WERI-Rb-1 (cell line): ENCODE measurements at regions not wholly inside any gene's neighbourhood (a gene's known extent, or its start where the extent isn't known, plus 50 kb on each side); places are given as distances from the start of the nearest gene placed in this dataset.

Source experiments
- DNase-seq: peaks from one replicate; pipeline ENCODE4 v3.0.0-alpha.2; 2020
- H3K27ac ChIP-seq: fragments of 250-450 bp; sonication (Bioruptor Pico); 2 replicates; pipeline ENCODE4 v1.5.1; 2020; ENCODE audit warnings: mild to moderate bottlenecking, moderate library complexity
- H3K27me3 ChIP-seq: fragments of 250-450 bp; sonication (Bioruptor Pico); 2 replicates; pipeline ENCODE4 v1.5.1; 2021; ENCODE audit warnings: mild to moderate bottlenecking, low read depth, moderate library complexity; ENCODE audit not compliant: insufficient read depth, severe bottlenecking
- H3K36me3 ChIP-seq: fragments of 250-450 bp; sonication (Bioruptor Pico); 2 replicates; pipeline ENCODE4 v1.5.1; 2020; ENCODE audit warnings: mild to moderate bottlenecking, moderate library complexity
- H3K4me3 ChIP-seq: 2 replicates; pipeline ENCODE4 v1.5.1; 2011; ENCODE audit warnings: low read depth, mild to moderate bottlenecking, control low read depth, low read length
- H3K9me3 ChIP-seq: fragments of 250-450 bp; sonication (Bioruptor Pico); 2 replicates; pipeline ENCODE4 v1.5.1; 2021; ENCODE audit warnings: mild to moderate bottlenecking, moderate library complexity; ENCODE audit not compliant: severe bottlenecking
- TF ChIP-seq, protein P1 (sequence below): IDR thresholded peaks from 2 replicates; pipeline ENCODE4 v1.5.1; 2011; ENCODE audit warnings: low read depth, mild to moderate bottlenecking, control low read depth, inconsistent platforms, low read length

DNA sequence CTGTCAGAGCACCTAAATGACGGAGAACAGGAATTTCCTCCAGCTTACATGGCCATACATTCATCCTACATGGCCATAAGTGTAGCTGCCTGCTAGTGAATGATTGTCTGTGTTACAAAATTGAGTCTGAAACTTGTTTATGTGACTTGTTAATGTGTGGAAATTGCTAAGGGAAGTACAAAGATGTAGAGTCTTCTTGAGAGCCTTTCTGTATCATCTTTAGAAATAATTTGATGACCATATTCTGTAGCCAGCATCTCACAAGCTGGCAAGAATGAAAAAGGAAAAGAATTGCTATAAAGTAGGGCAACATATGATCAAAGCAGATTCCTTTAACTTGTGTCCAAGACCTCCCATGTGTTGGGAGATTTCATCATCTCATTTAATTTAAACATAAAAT, 339.2 kb upstream of the LRRC7 start:
- Histone ChIP-seq H3K4me3 (no peak overlapping the region), H3K36me3 (no peaks in the 10 kb centered on the region), H3K27ac (no peak overlapping the region), H3K9me3 (no peaks in the 10 kb centered on the region), H3K27me3 (no peaks in the 10 kb centered on the region)
- no peak for DNase-seq
- TF ChIP-seq, protein P1, sequence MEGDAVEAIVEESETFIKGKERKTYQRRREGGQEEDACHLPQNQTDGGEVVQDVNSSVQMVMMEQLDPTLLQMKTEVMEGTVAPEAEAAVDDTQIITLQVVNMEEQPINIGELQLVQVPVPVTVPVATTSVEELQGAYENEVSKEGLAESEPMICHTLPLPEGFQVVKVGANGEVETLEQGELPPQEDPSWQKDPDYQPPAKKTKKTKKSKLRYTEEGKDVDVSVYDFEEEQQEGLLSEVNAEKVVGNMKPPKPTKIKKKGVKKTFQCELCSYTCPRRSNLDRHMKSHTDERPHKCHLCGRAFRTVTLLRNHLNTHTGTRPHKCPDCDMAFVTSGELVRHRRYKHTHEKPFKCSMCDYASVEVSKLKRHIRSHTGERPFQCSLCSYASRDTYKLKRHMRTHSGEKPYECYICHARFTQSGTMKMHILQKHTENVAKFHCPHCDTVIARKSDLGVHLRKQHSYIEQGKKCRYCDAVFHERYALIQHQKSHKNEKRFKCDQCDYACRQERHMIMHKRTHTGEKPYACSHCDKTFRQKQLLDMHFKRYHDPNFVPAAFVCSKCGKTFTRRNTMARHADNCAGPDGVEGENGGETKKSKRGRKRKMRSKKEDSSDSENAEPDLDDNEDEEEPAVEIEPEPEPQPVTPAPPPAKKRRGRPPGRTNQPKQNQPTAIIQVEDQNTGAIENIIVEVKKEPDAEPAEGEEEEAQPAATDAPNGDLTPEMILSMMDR: no peak

DNA sequence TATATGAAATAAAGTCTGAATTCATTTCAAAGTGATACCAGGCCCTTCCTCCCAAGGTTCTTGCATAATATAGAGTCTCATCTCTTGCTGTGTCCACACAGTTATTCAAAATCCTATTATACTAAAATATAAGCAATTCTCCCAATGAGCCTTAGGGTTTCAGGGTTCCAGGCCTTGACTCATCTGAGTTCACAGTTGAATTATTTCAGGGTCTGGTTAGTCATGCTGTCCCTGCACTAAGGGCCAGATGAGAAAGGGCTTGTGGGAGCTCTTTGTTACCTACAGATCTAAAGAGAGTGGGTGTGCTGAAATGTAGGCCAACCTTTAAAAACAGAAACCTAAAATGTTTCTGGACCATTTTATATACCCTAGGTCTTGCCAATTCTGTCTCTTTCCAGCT, 337.5 kb upstream of the LRRC7 start:
- H3K36me3 ChIP-seq: no peaks in the 10 kb centered on the region
- TF ChIP-seq, protein P1: no peak
- no peak for DNase-seq
- no peak overlapping the region for H3K4me3 ChIP-seq
- H3K27me3 ChIP-seq: no peaks in the 10 kb centered on the region
- H3K27ac ChIP-seq: no peak overlapping the region
- no peaks in the 10 kb centered on the region for H3K9me3 ChIP-seq

DNA sequence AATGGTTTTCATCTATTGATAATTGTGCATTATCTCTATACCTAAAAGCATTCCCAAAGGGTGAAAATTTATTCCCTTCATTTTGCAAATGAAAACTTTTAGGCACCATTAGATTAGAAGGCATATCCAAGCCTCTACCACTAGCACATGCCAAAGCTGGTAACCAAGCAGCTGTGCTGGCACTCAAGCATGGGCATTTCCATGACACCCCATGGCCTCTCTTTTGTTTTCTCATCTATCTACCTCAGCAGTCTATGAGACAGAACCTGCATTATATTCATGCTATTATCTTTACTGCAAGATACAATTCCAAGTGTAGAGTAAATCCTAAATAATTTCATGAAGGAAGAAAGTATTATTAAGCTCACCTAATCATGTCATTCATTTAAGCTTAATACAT, 334.3 kb upstream of the LRRC7 start:
- Histone ChIP-seq H3K9me3 (no peaks in the 10 kb centered on the region), H3K36me3 (no peaks in the 10 kb centered on the region), H3K27me3 (no peaks in the 10 kb centered on the region), H3K4me3 (no peak overlapping the region), H3K27ac (no peak overlapping the region)
- no peak for DNase-seq
- TF ChIP-seq, protein P1: no peak

DNA sequence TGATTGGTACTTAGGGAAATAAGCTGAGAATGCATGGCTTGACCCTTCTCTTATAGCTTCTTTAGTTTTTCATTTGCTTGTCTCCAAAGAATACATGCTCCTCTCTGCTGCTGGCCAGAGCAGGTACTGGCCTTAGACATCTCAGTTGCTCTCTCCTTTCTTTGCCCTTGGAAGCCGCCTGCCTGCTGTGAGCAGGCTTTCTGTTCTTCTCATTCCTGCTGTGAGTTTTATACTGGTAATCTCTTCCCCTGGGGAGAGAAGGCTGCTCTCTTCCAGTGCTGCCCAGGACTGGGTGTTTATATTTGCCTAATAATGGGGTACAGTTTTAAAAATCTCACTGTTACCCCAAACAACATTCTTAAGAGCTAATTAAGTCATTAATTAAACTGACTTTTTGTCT, 323.5 kb upstream of the LRRC7 start:
- TF ChIP-seq, protein P1: no peak

DNA sequence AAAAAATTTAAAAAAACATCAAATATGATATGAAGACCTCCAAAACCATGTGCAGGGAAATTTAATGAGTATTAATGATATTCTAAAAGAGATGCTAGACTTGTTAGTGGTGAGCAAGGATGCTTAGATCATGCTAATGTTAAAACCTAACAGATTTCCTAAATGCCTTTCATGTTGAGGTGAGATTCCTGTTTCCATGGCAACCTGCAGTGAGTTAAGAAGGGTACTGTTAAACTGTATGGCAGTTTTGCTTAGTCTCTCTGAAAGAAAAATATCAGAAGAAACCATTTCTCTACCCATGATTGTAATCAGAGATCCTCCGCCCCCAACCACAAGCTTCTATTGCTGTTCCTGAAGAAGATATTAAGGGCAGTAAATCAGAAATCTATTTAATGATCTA, 321.6 kb upstream of the LRRC7 start:
- no peaks in the 10 kb centered on the region for H3K27me3 ChIP-seq
- no peak overlapping the region for H3K4me3 ChIP-seq
- TF ChIP-seq, protein P1: no peak
- no peaks in the 10 kb centered on the region for H3K36me3 ChIP-seq
- DNase-seq: no peak
- H3K9me3 ChIP-seq: no peaks in the 10 kb centered on the region
- no peak overlapping the region for H3K27ac ChIP-seq

More for the DNA sequence above, 323.5 kb upstream of the LRRC7 start:
- no peaks in the 10 kb centered on the region for H3K27me3 ChIP-seq
- DNase-seq: peak; percentile 14
- no peak overlapping the region for H3K4me3 ChIP-seq
- H3K27ac ChIP-seq: no peak overlapping the region
- no peaks in the 10 kb centered on the region for H3K36me3 ChIP-seq
- no peaks in the 10 kb centered on the region for H3K9me3 ChIP-seq

GRCh38 chr1:69246710-69247109, 321.0 kb upstream of the LRRC7 start:
- H3K27me3 ChIP-seq: no peaks in the 10 kb centered on the region
- no peak overlapping the region for H3K4me3 ChIP-seq
- TF ChIP-seq, protein P1: no peak
- no peaks in the 10 kb centered on the region for H3K36me3 ChIP-seq
- DNase-seq: no peak
- no peaks in the 10 kb centered on the region for H3K9me3 ChIP-seq
- H3K27ac ChIP-seq: no peak overlapping the region
